MCF 10A (cell line): ENCODE measurements at regions not wholly inside any gene's neighbourhood (a gene's known extent, or its start where the extent isn't known, plus 50 kb on each side); places are given as distances from the start of the nearest gene placed in this dataset.

ENCODE experiments used
- BruUV-seq: library from RNA; stranded (reverse); fragments of 400-500 nt; replicated peaks from 2 replicates; lab custom pipeline; 2021; lab: Mats Ljungman, UMichigan
- CTCF ChIA-PET: fragments of 300-600 bp; sonication (Branson Sonifier 250); formaldehyde crosslinking; extraction: SDS; loops from one replicate; lab custom pipeline; 2021; ENCODE audit warnings: antibody characterized with exemption, inconsistent platforms; lab: Yijun Ruan, JAX
- POLR2A ChIA-PET: fragments of 300-600, 350-650 bp; sonication (Branson Sonifier 250); formaldehyde crosslinking; extraction: SDS; loops from one replicate; lab custom pipeline; 2020; ENCODE audit warnings: antibody characterized with exemption, inconsistent platforms; lab: Yijun Ruan, JAX
- DNase-seq: peaks from one replicate; pipeline ENCODE4 v3.0.0-alpha.2; 2018; ENCODE audit not compliant: unreplicated experiment
- H3K27ac Mint-ChIP-seq: one replicate; pipeline ENCODE4 v1.8.0; 2022; ENCODE audit warnings: mild to moderate bottlenecking, low read depth, mixed read lengths; ENCODE audit not compliant: unreplicated experiment
- H3K27me3 Mint-ChIP-seq: one replicate; pipeline ENCODE4 v1.8.0; 2022; ENCODE audit warnings: mixed read lengths; ENCODE audit not compliant: insufficient read depth, unreplicated experiment
- H3K36me3 Mint-ChIP-seq: one replicate; pipeline ENCODE4 v1.8.0; 2022; ENCODE audit warnings: mild to moderate bottlenecking, moderate library complexity, mixed read lengths; ENCODE audit not compliant: insufficient read depth, unreplicated experiment
- H3K4me1 Mint-ChIP-seq: one replicate; pipeline ENCODE4 v1.8.0; 2022; ENCODE audit warnings: mixed read lengths; ENCODE audit not compliant: insufficient read depth, unreplicated experiment
- H3K4me3 Mint-ChIP-seq: one replicate; pipeline ENCODE4 v1.8.0; 2022; ENCODE audit warnings: mild to moderate bottlenecking, moderate library complexity, mixed read lengths; ENCODE audit not compliant: unreplicated experiment
- H3K9me3 Mint-ChIP-seq: one replicate; pipeline ENCODE4 v1.8.0; 2022; ENCODE audit warnings: mixed read lengths; ENCODE audit not compliant: unreplicated experiment
- CTCF ChIP-seq: fragments of 200-600 bp; IDR thresholded peaks from one replicate; pipeline ENCODE4 v1.8.0; 2022; ENCODE audit warnings: antibody characterized with exemption, mild to moderate bottlenecking; ENCODE audit not compliant: unreplicated experiment
- intact Hi-C: fragments of 100-400 bp; cut with micrococcal nuclease; formaldehyde crosslinking; loops from 2 replicates; pipeline ENCODE4 v1.14.1; 2022

- intact Hi-C loops = loop anchor here (10.0 kb wide), 1 partner anchor 580 kb away; the partner anchor contains the start of gene FZD8
- Mint-ChIP-seq H3K27ac (peak overlapping the region; percentile 25), H3K27me3 (no peaks in the 10 kb centered on the region), H3K4me1 (peaks cover 15% of the 10 kb centered on the region), H3K9me3 (peaks cover 8% of the 10 kb centered on the region), H3K36me3 (no peaks in the 10 kb centered on the region), H3K4me3 (no peak overlapping the region)
- peak; percentile 39 for DNase-seq
- ChIA-PET CTCF (no interaction called here), POLR2A (interaction anchor here (1.1 kb wide), 1 partner anchor 12 kb away, joined by 3 read pairs; no protein-coding TSS in a partner anchor)
- no TSS peak for BruUV-seq
- TF ChIP-seq CTCF = no peak
Observed at GRCh38 chr10:36224431-36224985, 582.4 kb upstream of the FZD8 start.

DNA sequence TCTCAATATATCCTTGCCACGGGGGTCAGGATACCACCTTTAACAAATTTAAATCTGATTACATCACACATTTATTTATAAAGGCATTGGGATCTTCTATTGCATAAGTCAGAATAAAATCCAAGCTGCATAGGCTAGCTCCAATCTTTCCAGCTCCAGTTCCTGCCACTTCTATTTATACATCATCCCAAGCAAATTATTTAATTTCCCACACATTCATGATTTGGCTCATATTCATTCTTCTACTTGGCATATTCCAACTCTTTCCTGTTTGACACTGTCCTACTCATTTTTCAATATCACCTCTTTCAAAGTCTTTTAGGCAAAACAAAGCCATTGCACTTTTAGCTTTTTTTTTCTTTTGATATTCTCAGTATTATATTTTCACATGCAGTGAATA, 579.0 kb upstream of the FZD8 start:
- no peak for TF ChIP-seq CTCF
- H3K9me3 Mint-ChIP-seq = no peaks in the 10 kb centered on the region
- H3K4me3 Mint-ChIP-seq = no peak overlapping the region
- CTCF ChIA-PET = no interaction called here
- peaks cover 9% of the 10 kb centered on the region for H3K4me1 Mint-ChIP-seq
- no peak for DNase-seq
- no TSS peak for BruUV-seq
- no peaks in the 10 kb centered on the region for H3K27me3 Mint-ChIP-seq
- POLR2A ChIA-PET = interaction anchor here (0.5 to 1.3 kb wide), 2 partner anchors 12 to 49 kb away, joined by 3 read pairs; no protein-coding TSS in a partner anchor
- intact Hi-C loops = loop anchor here (10.0 kb wide), 1 partner anchor 576 kb away; the partner anchor contains the start of gene FZD8
- H3K36me3 Mint-ChIP-seq = no peaks in the 10 kb centered on the region
- no peak overlapping the region for H3K27ac Mint-ChIP-seq

DNA sequence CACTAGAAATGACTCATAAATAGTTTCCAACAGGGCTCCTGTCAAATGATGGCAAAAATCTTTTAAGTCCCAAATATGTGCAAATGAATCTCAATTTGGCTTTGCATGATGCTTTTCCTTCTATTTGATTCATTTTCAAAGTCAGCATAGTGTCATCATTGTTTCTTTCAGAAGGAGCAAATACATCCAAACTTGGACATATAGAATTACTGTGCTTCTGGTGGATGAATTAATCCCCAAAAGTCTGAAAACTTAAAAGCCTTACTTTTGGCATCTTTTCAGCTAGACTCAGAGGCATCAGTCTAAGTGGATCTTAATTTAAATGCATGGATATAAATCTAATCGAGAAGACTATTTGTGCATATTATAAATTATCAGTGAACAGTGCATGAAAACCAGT, 578.1 kb upstream of the FZD8 start:
- intact Hi-C loops = loop anchor here (10.0 kb wide), 1 partner anchor 575 kb away; the partner anchor contains the start of gene FZD8
- Mint-ChIP-seq H3K27ac (no peak overlapping the region), H3K27me3 (no peaks in the 10 kb centered on the region), H3K9me3 (no peaks in the 10 kb centered on the region), H3K4me3 (no peak overlapping the region), H3K36me3 (no peaks in the 10 kb centered on the region), H3K4me1 (peaks cover 9% of the 10 kb centered on the region)
- CTCF ChIA-PET = no interaction called here
- DNase-seq = no peak
- POLR2A ChIA-PET = interaction anchor here (0.6 to 1.3 kb wide), 2 partner anchors 11 to 1216 kb away, joined by 3 read pairs; no protein-coding TSS in a partner anchor
- no TSS peak for BruUV-seq
- TF ChIP-seq CTCF = no peak

DNA sequence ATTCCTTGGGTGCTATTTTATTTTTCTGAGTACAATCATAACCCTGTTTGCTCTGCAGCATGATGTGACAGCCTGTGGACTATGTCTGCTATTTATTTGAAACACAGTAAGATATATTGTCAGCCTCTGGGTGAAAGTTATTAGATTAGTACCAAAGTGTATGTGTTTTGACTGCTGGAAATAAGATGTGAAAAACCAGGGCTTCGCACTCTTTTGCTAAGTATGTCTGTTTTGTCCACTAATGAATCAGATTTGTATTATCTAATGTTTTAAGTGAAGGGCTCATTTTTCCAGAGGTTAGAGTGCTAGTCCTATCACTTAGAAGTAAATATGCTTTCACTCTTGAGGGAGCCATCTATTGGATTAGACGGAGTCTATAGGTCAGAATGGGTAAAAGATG, 569.8 kb upstream of the FZD8 start:
- BruUV-seq = no TSS peak
- ChIA-PET POLR2A (no interaction called here), CTCF (interaction anchor here (0.6 to 0.7 kb wide), 3 partner anchors 17 to 115 kb away, joined by 3 read pairs; no protein-coding TSS in a partner anchor)

More for the DNA sequence above, 569.8 kb upstream of the FZD8 start:
- no peak overlapping the region for H3K4me3 Mint-ChIP-seq
- H3K27me3 Mint-ChIP-seq = no peaks in the 10 kb centered on the region
- no peak for DNase-seq
- H3K27ac Mint-ChIP-seq = no peak overlapping the region
- H3K36me3 Mint-ChIP-seq = no peaks in the 10 kb centered on the region
- TF ChIP-seq CTCF = no peak
- intact Hi-C loops = no loop called here
- H3K4me1 Mint-ChIP-seq = no peaks in the 10 kb centered on the region
- no peaks in the 10 kb centered on the region for H3K9me3 Mint-ChIP-seq
